Loucy (cell line): ENCODE measurements at regions not wholly inside any gene's neighbourhood (a gene's known extent, or its start where the extent isn't known, plus 50 kb on each side); places are given as distances from the start of the nearest gene placed in this dataset.

Experiments
- H2AFZ ChIP-seq: fragments of 200-600 bp; sonication (generic); 2 replicates; pipeline ENCODE4 v1.6.0; 2016; ENCODE audit warnings: antibody characterized with exemption, mild to moderate bottlenecking, low read length, moderate library complexity
- H3F3A ChIP-seq: fragments of 200-600 bp; 2 replicates; pipeline ENCODE4 v1.6.0; 2016; ENCODE audit warnings: antibody characterized with exemption, low read depth, mild to moderate bottlenecking
- H3K27me3 ChIP-seq: fragments of 200-600 bp; sonication (generic); 2 replicates; pipeline ENCODE4 v1.6.1; 2014; ENCODE audit warnings: low read length, mild to moderate bottlenecking; ENCODE audit not compliant: insufficient read depth, poor library complexity, severe bottlenecking
- H3K36me3 ChIP-seq: fragments of 200-600 bp; sonication (generic); 2 replicates; pipeline ENCODE4 v1.6.1; 2016; ENCODE audit warnings: low read length; ENCODE audit not compliant: insufficient read depth
- H3K4me1 ChIP-seq: fragments of 200-600 bp; sonication (generic); 2 replicates; pipeline ENCODE4 v1.5.1; 2014; ENCODE audit warnings: low read length, mild to moderate bottlenecking; ENCODE audit not compliant: insufficient read depth, poor library complexity, severe bottlenecking
- H3K4me2 ChIP-seq: fragments of 200-600 bp; sonication (generic); 2 replicates; pipeline ENCODE4 v1.6.0; 2014; ENCODE audit warnings: antibody characterized with exemption, low read length, low read depth, mild to moderate bottlenecking; ENCODE audit not compliant: poor library complexity, severe bottlenecking
- H3K4me3 ChIP-seq: fragments of 200-600 bp; sonication (generic); 2 replicates; pipeline ENCODE4 v1.5.1; 2014; ENCODE audit warnings: low read length, mild to moderate bottlenecking, mixed read lengths; ENCODE audit not compliant: poor library complexity, severe bottlenecking
- H3K79me2 ChIP-seq: fragments of 200-600 bp; sonication (generic); 2 replicates; pipeline ENCODE4 v1.6.1; 2014; ENCODE audit warnings: low read length; ENCODE audit not compliant: insufficient read depth
- H3K9ac ChIP-seq: fragments of 200-600 bp; sonication (generic); 2 replicates; pipeline ENCODE4 v1.6.0; 2014; ENCODE audit warnings: mild to moderate bottlenecking, low read depth, low read length, moderate library complexity; ENCODE audit not compliant: poor library complexity, severe bottlenecking
- H3K9me2 ChIP-seq: fragments of 200-600 bp; sonication (generic); replicated peaks from 2 replicates; pipeline ENCODE4 v1.6.1; 2016; ENCODE audit warnings: low read depth, low read length, mixed read lengths
- H3K9me3 ChIP-seq: fragments of 200-600 bp; sonication (generic); 2 replicates; pipeline ENCODE4 v1.6.1; 2014; ENCODE audit warnings: mild to moderate bottlenecking, antibody characterized with exemption, low read length, low read depth; ENCODE audit not compliant: insufficient read depth
- H4K20me1 ChIP-seq: fragments of 200-600 bp; sonication (generic); 2 replicates; pipeline ENCODE4 v1.6.0; 2014; ENCODE audit warnings: antibody characterized with exemption, low read length, mild to moderate bottlenecking; ENCODE audit not compliant: insufficient read depth, poor library complexity, severe bottlenecking
- EZH2phosphoT487 ChIP-seq: fragments of 200-600 bp; IDR thresholded peaks from 2 replicates; pipeline ENCODE4 v1.6.1; 2018; ENCODE audit warnings: antibody characterized with exemption, mild to moderate bottlenecking, moderate library complexity, borderline replicate concordance
- TF ChIP-seq, protein P1 (sequence below): fragments of 200-600 bp; sonication (generic); conservative IDR thresholded peaks from 2 replicates; pipeline ENCODE4 v1.5.1; 2014; ENCODE audit warnings: mild to moderate bottlenecking, antibody characterized with exemption, low read length

DNA sequence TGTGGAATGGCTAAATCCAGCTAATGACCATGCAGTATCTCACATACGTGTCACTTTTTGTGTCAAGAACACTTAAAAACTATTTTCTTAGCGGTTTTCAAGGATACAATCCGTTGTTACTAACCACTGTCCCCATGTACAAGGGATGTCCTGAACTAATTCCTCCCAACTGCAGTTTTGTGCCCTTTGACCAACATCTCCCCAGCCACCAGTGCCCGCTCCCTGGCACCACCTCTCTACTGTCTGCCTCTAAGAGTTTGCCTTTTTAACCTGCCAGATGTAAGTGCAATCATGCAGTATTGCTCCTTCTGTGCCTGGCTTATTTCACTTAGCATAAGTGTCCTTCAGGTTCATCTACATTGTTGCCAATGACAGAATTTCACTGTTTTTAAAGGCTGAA is 315.7 kb downstream of the TMEM121 start:
- no peaks in the 10 kb centered on the region for H3K36me3 ChIP-seq
- H3K9me2 ChIP-seq: no peaks in the 10 kb centered on the region
- H3K4me1 ChIP-seq: no peaks in the 10 kb centered on the region
- TF ChIP-seq, protein P1, sequence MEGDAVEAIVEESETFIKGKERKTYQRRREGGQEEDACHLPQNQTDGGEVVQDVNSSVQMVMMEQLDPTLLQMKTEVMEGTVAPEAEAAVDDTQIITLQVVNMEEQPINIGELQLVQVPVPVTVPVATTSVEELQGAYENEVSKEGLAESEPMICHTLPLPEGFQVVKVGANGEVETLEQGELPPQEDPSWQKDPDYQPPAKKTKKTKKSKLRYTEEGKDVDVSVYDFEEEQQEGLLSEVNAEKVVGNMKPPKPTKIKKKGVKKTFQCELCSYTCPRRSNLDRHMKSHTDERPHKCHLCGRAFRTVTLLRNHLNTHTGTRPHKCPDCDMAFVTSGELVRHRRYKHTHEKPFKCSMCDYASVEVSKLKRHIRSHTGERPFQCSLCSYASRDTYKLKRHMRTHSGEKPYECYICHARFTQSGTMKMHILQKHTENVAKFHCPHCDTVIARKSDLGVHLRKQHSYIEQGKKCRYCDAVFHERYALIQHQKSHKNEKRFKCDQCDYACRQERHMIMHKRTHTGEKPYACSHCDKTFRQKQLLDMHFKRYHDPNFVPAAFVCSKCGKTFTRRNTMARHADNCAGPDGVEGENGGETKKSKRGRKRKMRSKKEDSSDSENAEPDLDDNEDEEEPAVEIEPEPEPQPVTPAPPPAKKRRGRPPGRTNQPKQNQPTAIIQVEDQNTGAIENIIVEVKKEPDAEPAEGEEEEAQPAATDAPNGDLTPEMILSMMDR: no peak
- no peak for TF ChIP-seq EZH2phosphoT487
- no peaks in the 10 kb centered on the region for H3K27me3 ChIP-seq
- no peaks in the 10 kb centered on the region for H3K79me2 ChIP-seq
- no peak overlapping the region for H3K4me2 ChIP-seq
- H3K9ac ChIP-seq: no peak overlapping the region
- no peaks in the 10 kb centered on the region for H4K20me1 ChIP-seq
- H3K4me3 ChIP-seq: no peak overlapping the region
- no peaks in the 10 kb centered on the region for H3K9me3 ChIP-seq
- H2AFZ ChIP-seq: no peak overlapping the region
- H3F3A ChIP-seq: no peaks in the 10 kb centered on the region

DNA sequence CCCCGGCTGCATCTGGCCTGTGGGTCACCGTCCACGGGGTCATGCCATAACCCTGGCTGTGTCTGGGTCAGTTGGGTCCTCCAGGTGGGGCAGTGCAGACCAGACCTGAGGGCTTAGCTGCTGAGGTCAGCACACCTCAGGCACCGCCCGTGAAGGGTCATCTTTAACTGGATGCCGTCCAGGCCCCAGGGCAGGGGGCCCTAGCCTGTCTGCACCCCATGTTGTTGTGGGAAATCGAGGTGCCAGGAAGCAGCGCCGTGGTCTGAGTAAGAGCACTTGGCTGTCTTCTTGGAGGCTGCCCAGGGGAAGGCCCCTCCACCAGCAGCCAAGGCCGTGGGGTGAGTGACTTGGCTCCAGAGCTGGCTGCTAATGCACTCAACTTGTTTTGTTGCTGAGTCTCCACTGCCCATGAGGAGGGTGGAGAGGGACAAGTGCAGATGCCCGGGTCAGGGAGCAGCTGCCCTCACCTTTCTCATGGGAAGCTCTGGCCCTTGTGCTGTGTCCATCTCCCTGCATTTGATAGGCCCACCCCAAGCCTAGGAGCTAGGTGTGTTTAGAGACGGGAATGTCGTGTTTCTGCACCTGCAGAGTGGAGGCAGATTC is 317.2 kb downstream of the TMEM121 start:
- Histone ChIP-seq H3K9me3 (no peaks in the 10 kb centered on the region), H3K9me2 (no peaks in the 10 kb centered on the region), H3K79me2 (no peaks in the 10 kb centered on the region), H3K4me3 (no peak overlapping the region), H2AFZ (no peak overlapping the region), H3K9ac (no peak overlapping the region), H3K27me3 (no peaks in the 10 kb centered on the region), H4K20me1 (no peaks in the 10 kb centered on the region), H3K4me2 (no peak overlapping the region), H3K36me3 (no peaks in the 10 kb centered on the region), H3F3A (no peaks in the 10 kb centered on the region), H3K4me1 (no peaks in the 10 kb centered on the region)
- TF ChIP-seq, protein P1: no peak
- TF ChIP-seq EZH2phosphoT487: no peak

DNA sequence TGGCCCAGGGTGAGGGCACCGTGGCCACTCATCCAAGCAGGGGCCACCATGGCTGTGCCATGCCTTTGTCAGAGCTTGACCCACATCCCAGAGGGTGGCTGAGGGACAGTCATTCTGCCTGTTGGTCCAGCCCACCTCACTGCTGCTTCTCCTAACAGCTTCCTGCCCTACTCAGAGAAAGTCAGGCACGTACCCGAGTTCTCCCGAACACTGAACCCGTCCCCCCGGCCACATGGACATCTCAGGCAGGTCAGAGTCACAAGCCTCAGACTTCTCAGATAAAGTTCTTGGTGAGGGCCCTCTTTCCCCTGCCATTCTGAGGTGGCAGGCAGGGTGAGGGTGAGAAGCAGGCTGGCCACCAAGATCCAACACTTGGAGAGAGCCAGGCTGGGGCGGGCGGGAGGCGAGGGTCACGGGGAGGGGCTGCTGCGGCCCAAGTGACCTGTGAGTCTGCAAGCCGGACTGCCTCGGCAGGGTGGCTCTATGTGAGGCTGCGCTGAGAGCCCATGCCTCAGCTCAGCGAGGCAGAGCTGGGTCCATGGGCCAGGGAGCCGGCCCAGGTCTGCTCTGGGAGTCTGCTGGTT is 317.8 kb downstream of the TMEM121 start:
- Histone ChIP-seq H3K9me3 (no peaks in the 10 kb centered on the region), H4K20me1 (no peaks in the 10 kb centered on the region), H3F3A (no peaks in the 10 kb centered on the region), H3K4me1 (no peaks in the 10 kb centered on the region), H3K27me3 (no peaks in the 10 kb centered on the region), H3K9ac (no peak overlapping the region), H2AFZ (no peak overlapping the region), H3K79me2 (no peaks in the 10 kb centered on the region), H3K4me3 (no peak overlapping the region), H3K9me2 (no peaks in the 10 kb centered on the region), H3K36me3 (no peaks in the 10 kb centered on the region), H3K4me2 (no peak overlapping the region)
- TF ChIP-seq EZH2phosphoT487: no peak
- TF ChIP-seq, protein P1: no peak
